ENCODE measurements at regions not wholly inside any gene's neighbourhood (a gene's known extent, or its start where the extent isn't known, plus 50 kb on each side); places are given as distances from the start of the nearest gene placed in this dataset.

GRCh38 chr12:59839514-59839913 lies 243.7 kb downstream of the SLC16A7 start:
- DNase-seq, result no peak

GRCh38 chr12:59843260-59843843 lies 247.5 kb downstream of the SLC16A7 start:
- DNase-seq, result no peak

- peak; percentile 4 to 16 (median 11) for DNase-seq
Measured at GRCh38 chr12:59844750-59845149, 248.9 kb downstream of the SLC16A7 start.

- no peak for DNase-seq
Measured at GRCh38 chr12:59845293-59845692, 249.5 kb downstream of the SLC16A7 start.

GRCh38 chr12:59847127-59847526 lies 251.3 kb downstream of the SLC16A7 start:
- DNase-seq, result no peak

- DNase-seq, result no peak
Measured at GRCh38 chr12:59850268-59850667, 254.4 kb downstream of the SLC16A7 start.

GRCh38 chr12:59858508-59859170 lies 262.8 kb downstream of the SLC16A7 start:
- peak; percentile 41 to 77 (median 49) for DNase-seq

- DNase-seq, result peak in 2 of 3 donors; percentile 52 to 55
Measured at GRCh38 chr12:59859171-59859510, 263.3 kb downstream of the SLC16A7 start.

GRCh38 chr12:59861635-59862034 lies 265.8 kb downstream of the SLC16A7 start:
- DNase-seq, result no peak

- no peak for DNase-seq
Measured at GRCh38 chr12:59867055-59867454, 271.2 kb downstream of the SLC16A7 start.

GRCh38 chr12:59867689-59868088 lies 271.9 kb downstream of the SLC16A7 start:
- no peak for DNase-seq

- no peak for DNase-seq
Measured at GRCh38 chr12:59871779-59872178, 275.9 kb downstream of the SLC16A7 start.

GRCh38 chr12:59873136-59873535 lies 277.3 kb downstream of the SLC16A7 start:
- DNase-seq, result no peak

- DNase-seq, result no peak
Measured at GRCh38 chr12:59874781-59875180, 279.0 kb downstream of the SLC16A7 start.

GRCh38 chr12:59886131-59886733 lies 290.4 kb downstream of the SLC16A7 start:
- DNase-seq, result peak in 2 of 3 donors; percentile 5 to 23

- peak in 2 of 3 donors; percentile 22 to 49 for DNase-seq
Measured at GRCh38 chr12:59887178-59887577, 291.3 kb downstream of the SLC16A7 start.

- DNase-seq, result no peak
Measured at GRCh38 chr12:59890896-59891579, 295.2 kb downstream of the SLC16A7 start.

GRCh38 chr12:59895166-59895775 lies 299.4 kb downstream of the SLC16A7 start:
- peak in 2 of 3 donors; percentile 11 to 16 for DNase-seq

- peak in 2 of 3 donors; percentile 3 to 93 for DNase-seq
Measured at GRCh38 chr12:59904874-59905521, 309.2 kb downstream of the SLC16A7 start.

GRCh38 chr12:59911516-59911915 lies 315.7 kb downstream of the SLC16A7 start:
- no peak for DNase-seq

- no peak for DNase-seq
Measured at GRCh38 chr12:59916988-59917387, 321.2 kb downstream of the SLC16A7 start.

GRCh38 chr12:59927032-59927431 lies 331.2 kb downstream of the SLC16A7 start:
- DNase-seq, result no peak
